ENCODE measurements at regions not wholly inside any gene's neighbourhood (a gene's known extent, or its start where the extent isn't known, plus 50 kb on each side); places are given as distances from the start of the nearest gene placed in this dataset.
"Not testable (repeated sequence)": the region's sequence is repeated elsewhere in the genome, so short reads cannot be mapped to it uniquely, and the experiment has no call there.

GRCh38 chr14:86331341-86331740, 801.4 kb downstream of the FLRT2 start:
- intact Hi-C loops (cut with micrococcal nuclease), result no loop called here

GRCh38 chr14:86321151-86321550, 791.2 kb downstream of the FLRT2 start:
- H3K4me1 Mint-ChIP-seq, result no peaks in the 10 kb centered on the region
- no peak overlapping the region for H3K4me3 ChIP-seq (ENCODE audit: low read length in 2 of 2)
- no peak overlapping the region for H3K4me3 Mint-ChIP-seq
- no peak overlapping the region for H3K27ac Mint-ChIP-seq
- no peak overlapping the region for H3K27ac ChIP-seq (ENCODE audit: low read depth, low read length)
- no peaks in the 10 kb centered on the region for H3K36me3 Mint-ChIP-seq
- peaks cover 0 to 6% (median 1%) of the 10 kb centered on the region in 8 donors for H3K9me3 Mint-ChIP-seq
- ChIA-PET CTCF (ENCODE audit: partially characterized antibody) (no interaction called here), POLR2A (ENCODE audit: partially characterized antibody) (no interaction called here)
- no peaks in the 10 kb centered on the region for H3K4me1 ChIP-seq (ENCODE audit: insufficient read depth, low read length)
- H3K27me3 Mint-ChIP-seq, result no peaks in the 10 kb centered on the region
- no peaks in the 10 kb centered on the region for H3K9me3 ChIP-seq (ENCODE audit: control insufficient read depth in 1 of 2, low read length in 2 of 2)
- DNase-seq, result no peak
- H3K27me3 ChIP-seq (ENCODE audit: insufficient read depth, low read length), result no peaks in the 10 kb centered on the region
- intact Hi-C loops (cut with micrococcal nuclease), result no loop called here
- no peaks in the 10 kb centered on the region for H3K36me3 ChIP-seq (ENCODE audit: insufficient read depth, low read length)

More at GRCh38 chr14:86331341-86331740, 801.4 kb downstream of the FLRT2 start:
- Mint-ChIP-seq H3K36me3 (no peaks in the 10 kb centered on the region), H3K4me3 (no peak overlapping the region), H3K4me1 (no peaks in the 10 kb centered on the region), H3K9me3 (peaks cover 0 to 6% (median under 1%) of the 10 kb centered on the region in 8 donors), H3K27me3 (no peaks in the 10 kb centered on the region), H3K27ac (no peak overlapping the region)
- H3K36me3 ChIP-seq (ENCODE audit: insufficient read depth, low read length), result no peaks in the 10 kb centered on the region
- no peak overlapping the region for H3K4me3 ChIP-seq (ENCODE audit: low read length in 2 of 2)
- no peak for DNase-seq
- ChIA-PET CTCF (ENCODE audit: partially characterized antibody) (no interaction called here), POLR2A (ENCODE audit: partially characterized antibody) (no interaction called here)
- H3K9me3 ChIP-seq (ENCODE audit: control insufficient read depth in 1 of 2, low read length in 2 of 2), result no peaks in the 10 kb centered on the region
- H3K27me3 ChIP-seq (ENCODE audit: insufficient read depth, low read length), result no peaks in the 10 kb centered on the region
- no peak overlapping the region for H3K27ac ChIP-seq (ENCODE audit: low read depth, low read length)
- H3K4me1 ChIP-seq (ENCODE audit: insufficient read depth, low read length), result no peaks in the 10 kb centered on the region

DNA sequence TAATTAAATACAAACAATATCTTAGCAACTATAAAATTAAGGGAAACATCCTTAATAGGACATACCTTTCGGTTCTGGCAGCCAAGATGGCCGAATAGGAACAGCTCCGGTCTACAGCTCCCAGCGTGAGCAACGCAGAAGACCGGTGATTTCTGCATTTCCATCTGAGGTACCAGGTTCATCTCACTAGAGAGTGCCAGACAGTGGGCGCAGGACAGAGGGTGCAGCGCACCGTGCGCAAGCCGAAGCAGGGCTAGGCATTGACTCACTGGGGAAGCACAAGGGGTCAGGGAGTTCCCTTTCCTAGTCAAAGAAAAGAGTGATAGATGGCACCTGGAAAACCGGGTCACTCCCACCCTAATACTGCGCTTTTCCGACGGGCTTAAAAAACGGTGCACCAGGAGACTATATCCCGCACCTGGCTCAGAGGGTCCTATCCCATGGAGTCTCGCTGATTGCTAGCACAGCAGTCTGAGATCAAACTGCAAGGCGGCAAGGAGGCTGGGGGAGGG, 782.3 kb downstream of the FLRT2 start:
- H3K9me3 Mint-ChIP-seq; H3K36me3 ChIP-seq (ENCODE audit: insufficient read depth, low read length); H3K27me3 Mint-ChIP-seq; CTCF ChIA-PET (ENCODE audit: partially characterized antibody); H3K27me3 ChIP-seq (ENCODE audit: insufficient read depth, low read length); H3K27ac ChIP-seq (ENCODE audit: low read depth, low read length); DNase-seq; H3K4me3 ChIP-seq (ENCODE audit: low read length in 2 of 2); POLR2A ChIA-PET (ENCODE audit: partially characterized antibody); H3K4me3 Mint-ChIP-seq; H3K4me1 ChIP-seq (ENCODE audit: insufficient read depth, low read length); H3K27ac Mint-ChIP-seq; H3K36me3 Mint-ChIP-seq; intact Hi-C loops (cut with micrococcal nuclease); H3K4me1 Mint-ChIP-seq; H3K9me3 ChIP-seq (ENCODE audit: control insufficient read depth in 1 of 2, low read length in 2 of 2): not testable (repeated sequence)

GRCh38 chr14:86311151-86311550, 781.2 kb downstream of the FLRT2 start:
- POLR2A ChIA-PET (ENCODE audit: partially characterized antibody), result no interaction called here
- Mint-ChIP-seq H3K27me3 (no peaks in the 10 kb centered on the region), H3K4me3 (no peak overlapping the region)

GRCh38 chr14:86310611-86311010, 780.7 kb downstream of the FLRT2 start:
- Histone ChIP-seq H3K4me1 (ENCODE audit: insufficient read depth, low read length) (no peaks in the 10 kb centered on the region), H3K36me3 (ENCODE audit: insufficient read depth, low read length) (no peaks in the 10 kb centered on the region), H3K9me3 (ENCODE audit: control insufficient read depth in 1 of 2, low read length in 2 of 2) (no peaks in the 10 kb centered on the region), H3K4me3 (ENCODE audit: low read length in 2 of 2) (no peak overlapping the region), H3K27me3 (ENCODE audit: insufficient read depth, low read length) (no peaks in the 10 kb centered on the region), H3K27ac (ENCODE audit: low read depth, low read length) (no peak overlapping the region)
- H3K27me3 Mint-ChIP-seq, result no peaks in the 10 kb centered on the region
- DNase-seq, result no peak
- H3K27ac Mint-ChIP-seq, result no peak overlapping the region
- CTCF ChIA-PET (ENCODE audit: partially characterized antibody), result no interaction called here
- intact Hi-C loops (cut with micrococcal nuclease), result no loop called here
- POLR2A ChIA-PET (ENCODE audit: partially characterized antibody), result no interaction called here
- H3K9me3 Mint-ChIP-seq, result peaks cover 0 to 11% (median 4%) of the 10 kb centered on the region in 8 donors
- no peaks in the 10 kb centered on the region for H3K36me3 Mint-ChIP-seq
- no peak overlapping the region for H3K4me3 Mint-ChIP-seq
- H3K4me1 Mint-ChIP-seq, result no peaks in the 10 kb centered on the region

More at GRCh38 chr14:86311151-86311550, 781.2 kb downstream of the FLRT2 start:
- no peak overlapping the region for H3K4me3 ChIP-seq (ENCODE audit: low read length in 2 of 2)
- Mint-ChIP-seq H3K27ac (no peak overlapping the region), H3K36me3 (no peaks in the 10 kb centered on the region), H3K4me1 (no peaks in the 10 kb centered on the region), H3K9me3 (peaks cover 0 to 11% (median 4%) of the 10 kb centered on the region in 8 donors)
- H3K27ac ChIP-seq (ENCODE audit: low read depth, low read length), result no peak overlapping the region
- intact Hi-C loops (cut with micrococcal nuclease), result no loop called here
- no peaks in the 10 kb centered on the region for H3K27me3 ChIP-seq (ENCODE audit: insufficient read depth, low read length)
- CTCF ChIA-PET (ENCODE audit: partially characterized antibody), result no interaction called here
- no peaks in the 10 kb centered on the region for H3K9me3 ChIP-seq (ENCODE audit: control insufficient read depth in 1 of 2, low read length in 2 of 2)
- no peaks in the 10 kb centered on the region for H3K36me3 ChIP-seq (ENCODE audit: insufficient read depth, low read length)
- no peak for DNase-seq
- H3K4me1 ChIP-seq (ENCODE audit: insufficient read depth, low read length), result no peaks in the 10 kb centered on the region

DNA sequence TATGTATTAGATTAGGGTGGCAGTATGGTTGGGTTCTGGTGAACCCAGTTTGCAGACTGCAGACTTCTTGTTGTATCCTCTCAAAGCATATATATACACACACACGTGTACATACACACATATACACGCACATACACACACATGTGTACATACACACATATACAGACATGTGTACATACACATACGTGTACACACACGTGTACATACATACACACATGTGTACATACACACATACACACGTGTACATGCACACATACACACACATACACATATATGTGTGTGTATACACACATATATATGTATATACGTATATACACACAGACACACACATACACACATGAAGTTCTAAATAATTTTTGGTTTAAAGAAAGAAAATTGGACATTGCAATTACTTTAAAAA, 780.2 kb downstream of the FLRT2 start:
- no peak overlapping the region for H3K27ac ChIP-seq (ENCODE audit: low read depth, low read length)
- H3K27me3 ChIP-seq (ENCODE audit: insufficient read depth, low read length), result no peaks in the 10 kb centered on the region
- intact Hi-C loops (cut with micrococcal nuclease), result no loop called here
- H3K36me3 Mint-ChIP-seq, result no peaks in the 10 kb centered on the region
- H3K4me1 Mint-ChIP-seq, result no peaks in the 10 kb centered on the region
- H3K4me3 ChIP-seq (ENCODE audit: low read length in 2 of 2), result no peak overlapping the region
- no peaks in the 10 kb centered on the region for H3K36me3 ChIP-seq (ENCODE audit: insufficient read depth, low read length)
- POLR2A ChIA-PET (ENCODE audit: partially characterized antibody), result no interaction called here
- H3K27ac Mint-ChIP-seq, result no peak overlapping the region
- no peaks in the 10 kb centered on the region for H3K4me1 ChIP-seq (ENCODE audit: insufficient read depth, low read length)
- H3K9me3 Mint-ChIP-seq, result peaks cover 0 to 11% (median 4%) of the 10 kb centered on the region in 8 donors
- no peaks in the 10 kb centered on the region for H3K9me3 ChIP-seq (ENCODE audit: control insufficient read depth in 1 of 2, low read length in 2 of 2)
- no peaks in the 10 kb centered on the region for H3K27me3 Mint-ChIP-seq
- H3K4me3 Mint-ChIP-seq, result no peak overlapping the region
- DNase-seq, result no peak
- CTCF ChIA-PET (ENCODE audit: partially characterized antibody), result no interaction called here

- CTCF ChIA-PET (ENCODE audit: partially characterized antibody), result no interaction called here
- H3K4me3 Mint-ChIP-seq, result no peak overlapping the region
Observed at GRCh38 chr14:86305058-86305457, 775.1 kb downstream of the FLRT2 start.

GRCh38 chr14:86299994-86300393, 770.0 kb downstream of the FLRT2 start:
- Mint-ChIP-seq H3K27ac (no peak overlapping the region), H3K4me3 (no peak overlapping the region), H3K4me1 (no peaks in the 10 kb centered on the region), H3K27me3 (peaks cover 0 to 1% of the 10 kb centered on the region in 2 donors), H3K9me3 (peaks cover 0 to 11% (median 3%) of the 10 kb centered on the region in 8 donors), H3K36me3 (no peaks in the 10 kb centered on the region)
- intact Hi-C loops (cut with micrococcal nuclease), result no loop called here
- H3K9me3 ChIP-seq (ENCODE audit: control insufficient read depth in 1 of 2, low read length in 2 of 2), result no peaks in the 10 kb centered on the region
- POLR2A ChIA-PET (ENCODE audit: partially characterized antibody), result no interaction called here
- no peaks in the 10 kb centered on the region for H3K4me1 ChIP-seq (ENCODE audit: insufficient read depth, low read length)
- H3K4me3 ChIP-seq (ENCODE audit: low read length in 2 of 2), result no peak overlapping the region
- DNase-seq, result no peak
- H3K27me3 ChIP-seq (ENCODE audit: insufficient read depth, low read length), result no peaks in the 10 kb centered on the region
- CTCF ChIA-PET (ENCODE audit: partially characterized antibody), result no interaction called here
- no peaks in the 10 kb centered on the region for H3K36me3 ChIP-seq (ENCODE audit: insufficient read depth, low read length)
- no peak overlapping the region for H3K27ac ChIP-seq (ENCODE audit: low read depth, low read length)

More at GRCh38 chr14:86305058-86305457, 775.1 kb downstream of the FLRT2 start:
- H3K9me3 Mint-ChIP-seq, result peaks cover 0 to 10% (median 1%) of the 10 kb centered on the region in 8 donors
- POLR2A ChIA-PET (ENCODE audit: partially characterized antibody), result no interaction called here
- Histone ChIP-seq H3K36me3 (ENCODE audit: insufficient read depth, low read length) (no peaks in the 10 kb centered on the region), H3K4me1 (ENCODE audit: insufficient read depth, low read length) (no peaks in the 10 kb centered on the region), H3K4me3 (ENCODE audit: low read length in 2 of 2) (no peak overlapping the region), H3K27ac (ENCODE audit: low read depth, low read length) (no peak overlapping the region), H3K27me3 (ENCODE audit: insufficient read depth, low read length) (no peaks in the 10 kb centered on the region), H3K9me3 (ENCODE audit: control insufficient read depth in 1 of 2, low read length in 2 of 2) (no peaks in the 10 kb centered on the region)
- DNase-seq, result no peak
- H3K4me1 Mint-ChIP-seq, result no peaks in the 10 kb centered on the region
- H3K27me3 Mint-ChIP-seq, result no peaks in the 10 kb centered on the region
- intact Hi-C loops (cut with micrococcal nuclease), result no loop called here
- no peaks in the 10 kb centered on the region for H3K36me3 Mint-ChIP-seq
- no peak overlapping the region for H3K27ac Mint-ChIP-seq
